Nucleus accumbens (tissue), 56 donors: ENCODE measurements at regions not wholly inside any gene's neighbourhood (a gene's known extent, or its start where the extent isn't known, plus 50 kb on each side); places are given as distances from the start of the nearest gene placed in this dataset.

Experiments
- DNase-seq, 56 donors: peaks; one replicate each; lab custom pipeline; 2025; lab: John Stamatoyannopoulos, UW

DNA sequence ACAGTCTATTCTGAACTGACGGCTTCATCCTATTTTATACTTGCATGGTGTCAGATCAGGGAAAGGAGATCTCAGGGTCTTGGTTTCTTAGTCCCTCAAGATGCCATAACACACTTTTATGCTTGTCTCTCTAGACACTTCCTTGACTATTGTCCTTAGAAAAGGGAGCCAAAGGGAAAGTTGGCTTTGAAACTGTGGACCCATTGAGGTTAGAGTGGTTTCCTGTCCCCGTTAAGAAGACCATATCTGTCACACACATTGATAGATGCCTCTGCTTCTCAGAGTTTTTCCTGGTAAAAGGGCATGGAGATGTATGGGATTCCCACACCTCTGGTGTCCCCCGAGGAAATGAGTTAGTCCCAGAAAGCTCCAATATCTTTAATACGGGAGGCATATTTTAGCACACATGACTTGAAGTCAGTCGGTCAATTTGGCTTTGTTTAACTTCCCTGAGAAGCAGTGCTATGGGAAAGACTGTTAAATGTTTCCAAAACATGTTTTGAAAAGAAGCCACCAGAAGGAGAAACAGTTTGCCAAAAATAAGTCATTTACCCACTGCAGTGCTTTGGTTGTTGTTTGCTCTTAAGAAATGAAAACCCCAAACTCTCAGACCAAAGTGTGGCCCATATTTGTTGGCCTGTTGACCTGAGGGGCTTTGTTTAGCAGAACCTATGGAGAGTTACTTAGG, 133.4 kb upstream of the CXCR4 start:
- no peak for DNase-seq

DNA sequence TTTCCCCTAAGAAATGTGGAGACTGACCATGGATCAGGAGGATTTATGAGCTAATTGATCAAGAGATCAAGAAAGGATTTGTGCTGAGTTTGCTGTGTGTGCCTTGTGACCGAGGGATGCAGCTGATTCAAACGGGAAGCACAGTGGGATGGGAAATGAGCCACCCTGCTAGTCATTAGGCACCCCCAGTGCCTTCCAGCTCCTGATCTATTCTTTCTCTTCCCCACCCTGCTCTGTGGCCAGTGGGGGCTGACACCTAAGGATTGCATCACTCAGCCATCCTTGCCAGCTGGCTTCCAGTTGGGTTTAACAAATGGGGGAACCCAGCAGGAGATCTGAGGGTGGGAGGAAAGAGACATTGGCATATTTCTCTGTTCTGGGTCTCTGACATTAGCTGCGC, 132.2 kb upstream of the CXCR4 start:
- no peak for DNase-seq

DNA sequence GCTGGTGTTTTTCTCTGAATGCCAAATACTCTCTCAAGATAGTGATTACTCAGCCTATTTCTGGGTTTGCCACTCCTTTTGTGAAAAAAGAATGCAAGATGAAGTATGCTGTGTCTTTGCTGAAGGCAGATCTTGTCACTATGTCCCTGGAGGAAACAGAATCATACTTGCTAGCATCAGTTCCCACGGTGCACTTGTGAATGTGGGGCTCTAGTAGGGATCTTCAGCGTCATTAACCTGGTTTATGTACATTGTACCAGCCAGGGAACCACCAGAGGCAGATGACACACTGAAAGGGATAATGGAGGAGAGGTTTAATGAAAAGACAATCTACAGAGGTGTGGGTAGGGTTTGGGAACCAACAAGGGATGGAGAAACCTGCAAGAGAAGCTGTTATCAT, 131.0 kb upstream of the CXCR4 start:
- no peak for DNase-seq

DNA sequence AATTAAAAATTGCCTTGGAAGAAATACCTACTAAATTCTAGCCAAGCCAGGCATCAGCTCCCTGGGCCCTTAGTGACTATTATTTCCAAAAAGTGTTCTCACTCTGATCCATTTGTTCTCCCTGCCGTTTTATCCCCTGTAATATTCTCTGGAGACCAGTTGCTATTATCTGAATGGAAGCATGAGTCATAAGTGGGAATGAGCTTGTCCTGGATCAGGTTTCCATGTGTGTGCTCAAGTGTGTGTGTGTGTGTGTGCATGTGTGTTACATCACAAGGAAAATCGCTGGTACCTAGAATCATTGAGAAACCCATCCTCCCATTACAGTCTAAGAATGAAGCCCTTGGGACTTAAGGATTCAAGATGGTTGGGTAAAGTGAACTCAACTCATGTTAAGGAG, 130.3 kb upstream of the CXCR4 start:
- DNase-seq: no peak

DNA sequence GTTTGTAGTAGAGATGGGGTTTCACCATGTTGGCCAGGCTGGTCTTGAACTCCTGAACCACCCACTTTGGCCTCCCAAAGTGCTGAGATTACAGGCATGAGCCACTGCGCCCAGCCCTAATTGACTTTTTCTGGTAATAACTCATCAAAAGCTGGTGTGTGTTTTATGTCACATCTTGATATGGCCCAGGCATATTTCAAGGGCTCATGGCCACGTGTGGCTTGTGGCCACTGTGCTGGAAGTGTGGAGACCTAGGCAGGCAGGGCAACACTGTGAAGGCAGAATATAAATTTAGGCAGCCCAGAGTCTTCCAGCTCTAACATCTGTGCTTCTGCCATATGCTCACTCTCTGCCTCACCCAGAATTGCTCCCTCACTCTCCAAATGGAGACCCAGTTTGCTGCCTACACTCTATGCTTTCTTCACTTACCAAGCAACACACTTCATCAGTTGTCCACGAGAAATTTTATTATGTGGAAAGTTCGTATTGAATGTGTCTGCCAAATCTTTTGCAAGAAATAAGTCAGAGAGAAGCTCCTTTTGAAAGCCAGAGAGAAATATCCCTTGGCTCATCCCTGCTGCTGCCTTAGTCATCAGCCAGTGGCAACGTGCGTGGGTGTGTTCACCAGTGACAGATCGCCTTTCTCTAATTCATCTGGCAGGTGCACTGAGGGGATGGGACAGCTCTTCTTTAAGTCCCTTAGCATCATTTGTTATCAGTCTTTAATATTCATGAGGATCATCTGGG, 129.4 kb upstream of the CXCR4 start:
- DNase-seq: peak in 4 of 56 donors; percentile 7 to 47 (median 16)

DNA sequence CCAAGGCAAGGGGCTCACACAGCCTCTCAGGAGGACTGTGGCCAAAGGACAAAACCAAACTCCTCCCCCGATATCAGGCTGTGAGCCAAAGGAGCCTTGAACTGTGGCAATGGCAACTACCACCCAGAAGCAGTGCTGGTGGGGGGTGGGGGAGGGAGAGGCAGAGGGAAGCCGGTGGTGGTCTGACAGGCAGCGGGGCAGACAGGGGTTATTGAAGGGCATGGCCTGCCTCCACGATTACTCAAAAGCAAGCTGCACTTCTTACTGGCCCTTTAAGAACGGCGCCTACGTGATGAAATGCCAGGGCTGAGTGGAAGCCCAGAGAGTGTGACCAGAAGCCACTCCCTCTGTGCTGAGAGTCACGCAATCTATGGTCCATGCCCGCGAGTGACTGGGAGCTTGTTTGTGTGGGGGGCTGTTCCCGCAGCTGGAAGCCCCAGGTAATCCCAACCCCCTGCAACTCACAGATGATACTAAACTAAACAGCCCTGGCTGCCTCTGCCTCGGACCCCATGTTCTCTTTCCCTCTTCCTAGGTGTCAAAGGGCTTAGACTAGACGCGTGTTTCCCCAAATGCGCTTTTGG, 128.2 kb upstream of the CXCR4 start:
- peak in 4 of 56 donors; percentile 11 to 30 (median 20) for DNase-seq

DNA sequence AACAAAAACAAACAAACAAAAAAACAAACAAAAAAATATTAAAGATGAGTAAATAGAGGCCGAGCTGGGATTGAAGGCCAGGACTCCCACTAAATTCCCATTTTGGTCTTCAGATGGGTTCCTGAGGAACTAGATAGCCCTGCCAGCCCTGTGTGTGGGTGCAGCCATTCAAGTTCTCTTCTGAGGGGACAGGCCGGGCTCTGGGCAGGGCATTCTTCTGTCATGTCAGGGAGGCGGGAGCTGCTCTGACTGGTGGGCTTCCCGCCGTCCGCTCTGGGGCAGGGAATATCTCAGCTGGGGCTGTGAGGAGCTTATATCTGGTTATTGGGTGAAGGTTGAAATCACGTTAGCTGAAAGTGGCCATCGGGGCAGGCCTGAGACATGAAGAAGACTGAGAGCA, 127.3 kb upstream of the CXCR4 start:
- no peak for DNase-seq

DNA sequence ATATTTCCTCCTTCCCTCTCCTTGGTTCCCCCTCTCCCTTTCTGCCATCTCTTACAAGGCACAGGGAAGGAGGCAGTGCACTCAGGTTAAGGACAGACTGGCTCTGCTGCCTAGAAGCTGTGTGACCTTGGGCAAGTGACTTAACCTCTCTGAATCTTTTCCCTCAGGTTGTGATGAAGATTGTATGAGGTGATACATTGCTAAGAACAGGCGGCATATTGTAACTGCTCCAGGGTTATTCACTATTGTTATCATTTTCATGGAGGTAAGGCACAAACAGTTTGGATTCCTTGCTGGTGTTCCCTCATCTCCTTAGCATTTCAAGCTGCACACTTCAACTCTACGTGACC, 126.6 kb upstream of the CXCR4 start:
- DNase-seq: no peak

DNA sequence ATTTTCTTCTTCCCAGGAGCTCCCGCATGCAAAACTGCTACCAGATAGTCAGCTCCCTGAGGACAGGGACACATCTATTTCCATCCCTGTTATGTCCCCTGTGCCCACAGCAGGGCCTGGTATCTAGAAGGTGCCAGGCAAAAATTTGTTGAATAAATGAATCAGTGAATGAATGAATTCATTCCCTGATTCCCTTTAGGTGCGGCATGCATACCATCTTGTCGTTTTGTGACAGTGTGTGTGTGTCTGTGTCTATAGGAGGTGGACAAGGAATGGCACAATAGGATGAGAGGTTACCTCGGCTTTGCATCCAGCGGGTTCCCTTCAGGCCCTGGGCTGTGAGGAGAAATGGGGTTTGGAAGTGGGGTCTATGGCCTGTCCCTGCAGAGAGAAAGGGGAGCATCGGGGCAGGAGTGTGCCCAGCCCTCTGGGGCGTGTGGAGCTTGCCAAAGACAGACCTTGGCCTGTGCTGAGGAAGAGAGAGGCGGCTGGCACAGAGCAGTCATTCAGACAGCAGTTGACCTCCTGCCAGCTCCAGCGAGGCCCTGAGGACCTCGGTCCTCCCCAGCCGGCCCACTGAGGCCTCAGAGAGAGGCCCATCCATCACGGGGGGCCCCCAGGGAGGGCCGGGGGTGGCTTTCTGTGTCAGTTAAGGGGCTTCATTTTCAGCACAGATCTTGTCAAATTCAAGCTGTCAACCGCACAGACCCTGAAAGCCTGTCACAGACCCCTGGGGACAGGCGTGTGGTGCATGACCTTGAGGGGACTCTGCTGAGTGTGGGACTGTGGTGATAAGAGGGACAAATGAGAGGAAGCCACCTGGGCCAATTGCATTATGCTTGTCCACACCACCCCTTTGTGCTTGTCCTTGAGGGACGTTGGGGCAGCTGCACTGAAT, 125.9 kb upstream of the CXCR4 start:
- DNase-seq: peak in 12 of 56 donors; percentile 6 to 48 (median 16)

DNA sequence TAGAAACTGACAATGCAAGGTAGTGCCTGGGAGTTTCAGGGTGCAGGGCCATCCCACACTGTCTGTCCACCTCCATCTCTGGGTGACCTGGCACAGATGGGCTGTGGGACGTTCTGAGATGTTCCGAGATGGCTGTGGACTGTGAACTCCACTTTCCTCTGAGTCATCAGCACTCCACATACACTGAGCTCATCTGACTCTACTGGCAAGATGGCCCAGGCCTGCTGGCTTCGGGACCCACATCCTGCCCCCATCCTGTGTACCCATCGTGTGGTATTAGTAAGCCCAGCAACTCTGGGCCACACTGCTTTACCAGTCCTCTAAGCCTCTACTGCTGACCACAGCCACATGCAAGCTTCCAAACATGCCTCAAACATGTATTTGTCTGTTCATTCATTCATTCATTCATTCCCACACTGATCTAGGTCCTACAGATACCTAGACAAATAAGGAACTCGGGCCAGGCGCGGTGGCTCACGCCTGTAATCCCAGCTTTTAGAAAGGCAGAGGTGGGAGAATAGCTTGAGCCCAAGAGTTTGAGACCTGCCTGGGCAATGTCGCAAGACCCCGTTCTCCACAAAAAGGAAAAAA, 124.8 kb upstream of the CXCR4 start:
- DNase-seq: no peak

DNA sequence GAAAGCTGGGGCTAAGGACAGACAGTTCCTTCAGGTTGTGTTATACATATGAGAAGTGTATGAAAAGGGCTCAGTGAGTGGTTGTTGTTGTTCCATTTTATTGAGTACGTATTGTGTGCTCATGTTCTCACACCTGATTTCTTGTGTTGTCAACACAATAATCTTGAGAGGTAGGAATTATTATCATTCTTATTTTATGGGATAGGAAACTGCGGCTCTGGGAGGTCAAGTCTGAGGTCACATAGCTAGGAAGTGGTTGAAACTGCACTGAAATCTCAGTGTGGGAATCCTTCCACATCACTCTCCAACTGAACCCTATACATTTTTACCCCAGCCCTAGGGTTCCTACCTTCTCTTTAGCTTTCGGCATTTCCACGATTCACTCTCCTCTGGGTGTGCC, 124.2 kb upstream of the CXCR4 start:
- no peak for DNase-seq

DNA sequence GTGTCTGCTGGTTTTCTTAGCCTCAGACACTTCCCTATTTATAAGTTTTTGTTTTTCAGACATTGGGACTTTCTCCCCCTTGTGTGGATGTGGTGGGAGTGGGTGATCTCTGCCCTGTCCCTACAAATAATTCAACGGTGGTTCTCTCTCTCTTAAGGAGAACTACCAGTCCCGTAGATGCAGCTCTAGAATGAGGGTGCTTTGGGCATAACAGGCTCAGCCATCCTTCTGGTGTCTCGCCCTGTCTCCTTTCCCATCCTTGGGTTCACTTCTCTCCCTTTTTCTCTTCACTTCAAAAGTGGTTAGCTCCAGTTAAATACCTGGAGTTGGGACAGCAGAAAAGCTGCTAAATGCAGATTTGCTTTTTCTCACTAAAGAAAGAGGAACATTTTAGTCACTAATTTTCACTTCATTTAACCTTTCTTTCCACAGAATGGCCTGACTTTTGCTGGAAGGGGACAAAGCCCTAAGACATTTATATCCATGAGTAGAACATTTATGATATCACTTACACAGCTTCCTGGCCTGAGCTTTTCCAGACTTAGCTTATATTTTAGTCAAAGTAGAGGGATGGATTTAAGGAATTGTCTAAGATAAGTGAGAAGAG, 121.2 kb upstream of the CXCR4 start:
- DNase-seq: no peak

DNA sequence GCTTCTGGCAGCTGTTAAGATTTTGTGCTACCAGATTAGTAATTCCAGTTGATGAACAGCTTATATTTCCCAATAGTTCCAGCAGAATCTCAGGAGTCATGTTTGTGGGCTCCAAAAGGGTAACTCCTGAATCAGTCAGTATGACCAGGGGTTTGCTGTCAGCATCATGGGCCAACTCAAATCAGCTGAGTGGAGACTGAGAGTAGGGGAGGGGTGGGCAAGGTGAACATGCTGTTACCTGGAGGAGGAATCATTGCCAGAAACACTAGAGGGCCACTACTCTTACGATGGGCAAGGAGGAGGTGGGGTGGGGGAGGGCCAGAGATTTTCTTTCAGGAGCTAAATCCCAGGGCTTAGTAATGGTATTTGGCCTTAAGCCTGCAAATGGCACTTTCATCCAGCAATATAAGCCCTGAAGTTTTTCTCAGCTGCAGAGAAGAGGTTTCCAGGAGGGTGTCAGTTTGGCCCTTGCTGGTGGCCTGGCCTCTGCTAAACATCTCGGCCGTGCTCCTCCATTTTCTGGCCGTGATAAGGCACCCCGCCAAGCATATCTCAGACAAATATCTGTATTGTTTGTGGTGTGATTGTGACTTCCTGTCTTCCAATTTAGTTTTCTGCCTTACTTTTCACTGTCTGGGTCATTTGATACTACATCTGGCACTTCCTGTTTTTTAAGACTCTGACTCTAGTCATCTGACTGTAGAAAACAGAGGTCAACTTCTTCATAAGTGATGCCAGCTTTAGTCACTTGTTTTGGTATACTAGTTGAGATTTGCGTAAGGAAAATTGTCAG, 120.5 kb upstream of the CXCR4 start:
- no peak for DNase-seq

DNA sequence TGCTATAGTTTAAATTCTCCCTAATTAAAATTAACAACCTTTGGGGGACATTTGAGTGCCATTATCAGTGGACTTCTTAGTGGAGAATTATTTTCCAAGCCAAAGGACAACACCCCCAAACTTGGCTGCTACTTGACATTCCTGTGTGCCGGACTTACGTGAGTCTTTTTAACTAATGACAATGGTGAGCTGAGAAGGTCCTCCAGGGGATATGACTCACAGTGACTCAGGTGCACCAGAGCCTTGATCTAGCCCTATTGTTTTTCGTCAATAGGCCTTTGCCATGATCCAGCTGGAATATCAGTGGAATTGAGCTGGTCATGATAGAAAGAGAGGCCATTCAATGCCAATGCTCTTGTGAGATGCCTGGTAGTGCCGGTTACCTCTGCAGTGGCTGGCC, 118.1 kb upstream of the CXCR4 start:
- DNase-seq: no peak

DNA sequence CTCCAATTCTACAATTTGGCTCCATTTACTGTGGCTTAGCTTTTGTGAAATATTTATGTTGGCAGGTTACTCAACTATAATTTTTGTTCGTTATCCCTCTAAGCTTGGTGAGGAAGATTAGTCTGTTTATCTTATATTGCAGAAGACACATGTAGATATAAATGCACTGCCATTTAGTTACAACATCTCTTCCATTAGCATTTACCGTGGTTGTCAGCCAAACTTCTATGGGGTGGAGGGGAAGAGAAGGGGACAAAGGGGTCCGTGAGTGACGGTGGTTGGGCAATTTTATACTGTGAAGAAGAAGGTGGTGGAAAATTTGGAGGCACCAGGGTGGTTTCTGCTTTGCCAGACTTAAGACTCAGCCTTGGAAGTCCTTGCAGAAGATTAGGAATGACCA, 117.6 kb upstream of the CXCR4 start:
- DNase-seq: no peak

DNA sequence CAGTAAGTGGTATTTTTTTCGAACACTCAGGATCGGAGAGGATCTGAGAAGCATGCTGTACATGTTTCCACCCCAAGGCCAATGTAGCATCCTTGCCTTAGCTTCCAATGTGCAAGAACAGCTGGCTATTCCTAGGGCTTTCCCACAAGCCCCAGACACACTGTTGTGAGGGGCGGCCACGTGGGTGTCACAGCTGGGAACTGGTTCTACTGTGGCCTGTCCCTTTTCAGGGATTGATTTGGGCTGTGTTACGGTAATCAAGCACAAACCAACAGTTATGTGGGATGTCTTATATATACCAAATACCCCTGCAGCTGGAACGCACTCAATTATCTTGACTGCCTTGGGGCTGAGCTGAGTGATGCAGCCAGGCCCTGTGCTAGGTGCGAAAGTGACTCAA, 116.3 kb upstream of the CXCR4 start:
- no peak for DNase-seq

DNA sequence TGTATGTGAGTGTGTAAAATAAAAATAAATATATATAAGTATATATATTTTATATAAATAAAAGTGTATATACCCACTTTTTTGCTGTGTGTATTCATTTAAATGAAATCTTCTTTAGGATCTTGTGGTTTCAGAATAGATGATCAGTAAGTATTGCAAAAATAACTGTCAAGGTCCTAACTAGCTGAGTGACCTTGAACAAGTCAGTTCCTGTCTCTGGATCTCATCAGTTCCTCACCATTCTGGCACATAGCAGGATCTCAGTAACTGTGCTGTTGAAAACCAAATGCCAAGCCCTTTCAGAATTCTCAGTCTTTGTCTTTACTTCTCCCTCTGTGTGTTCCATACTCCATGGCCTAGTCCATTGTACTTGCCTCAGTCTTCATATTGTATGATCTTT, 115.3 kb upstream of the CXCR4 start:
- no peak for DNase-seq

DNA sequence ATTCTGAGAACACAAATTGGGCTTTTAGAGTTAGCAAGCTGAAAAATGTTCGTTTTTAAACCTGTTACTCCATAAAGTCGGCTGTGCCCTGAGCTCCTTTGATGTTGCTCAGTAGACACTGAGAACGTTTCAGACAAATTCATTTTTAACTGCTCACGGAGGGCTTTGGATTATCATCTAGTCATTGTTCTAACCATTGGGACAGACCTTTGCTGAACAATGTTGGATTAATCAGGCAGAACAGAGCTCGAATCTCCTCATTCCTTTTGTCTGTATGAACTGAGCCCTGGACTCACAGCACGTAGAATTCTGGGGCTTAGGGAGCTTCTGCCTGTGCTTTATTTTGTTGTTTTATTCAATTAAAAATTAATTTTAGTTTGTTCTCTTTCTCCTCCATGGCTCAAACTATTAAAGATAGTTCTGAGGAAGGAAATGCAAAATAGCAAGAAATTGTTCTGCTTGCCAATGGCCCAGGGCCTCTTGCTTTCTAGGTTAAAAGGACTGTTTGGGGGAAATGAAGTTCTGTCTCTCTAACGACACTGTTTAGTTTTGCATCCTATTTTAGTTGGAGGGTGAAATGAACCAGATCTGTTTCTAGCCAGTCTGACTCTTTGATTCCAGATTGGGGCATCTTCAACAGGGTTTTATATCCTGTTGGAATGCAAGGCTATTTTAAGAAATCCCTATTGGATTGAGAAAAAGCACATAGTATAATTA, 114.7 kb upstream of the CXCR4 start:
- no peak for DNase-seq

DNA sequence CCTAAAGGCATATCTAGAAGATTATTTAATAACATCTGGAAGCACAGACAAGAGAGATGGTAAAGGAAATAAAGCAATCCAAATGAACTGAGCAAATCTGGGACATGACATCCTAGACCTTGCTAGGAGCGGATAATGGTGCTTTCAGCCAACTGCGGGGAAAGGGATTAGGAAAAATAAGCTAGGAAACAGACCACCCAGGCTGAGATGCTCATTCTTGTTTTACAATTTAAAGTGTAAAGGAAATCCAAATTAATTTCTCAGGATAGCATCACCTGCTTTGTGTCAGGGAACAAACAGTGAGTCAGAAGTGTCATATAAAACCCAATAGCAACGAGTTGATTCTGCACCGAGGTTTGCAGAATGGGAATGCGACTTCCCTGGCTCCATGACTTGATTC, 112.5 kb upstream of the CXCR4 start:
- DNase-seq: no peak
